Rectal smooth muscle tissue (tissue), 1 donor: ENCODE measurements at regions not wholly inside any gene's neighbourhood (a gene's known extent, or its start where the extent isn't known, plus 50 kb on each side); places are given as distances from the start of the nearest gene placed in this dataset.
"Not testable (repeated sequence)": the region's sequence is repeated elsewhere in the genome, so short reads cannot be mapped to it uniquely, and the experiment has no call there.

Source experiments
- H3K27ac ChIP-seq: one replicate; pipeline ENCODE4 v1.7.0; 2013; ENCODE audit warnings: low read depth, low read length, inconsistent platforms
- H3K27me3 ChIP-seq: one replicate; pipeline ENCODE4 v1.7.0; 2013; ENCODE audit warnings: low read length; ENCODE audit not compliant: control insufficient read depth, insufficient read depth
- H3K36me3 ChIP-seq: one replicate; pipeline ENCODE4 v1.7.0; 2013; ENCODE audit warnings: low read length; ENCODE audit not compliant: control insufficient read depth, insufficient read depth
- H3K4me1 ChIP-seq: one replicate; pipeline ENCODE4 v1.7.0; 2013; ENCODE audit warnings: low read length; ENCODE audit not compliant: control insufficient read depth, insufficient read depth
- H3K4me3 ChIP-seq: one replicate; pipeline ENCODE4 v1.7.0; 2013; ENCODE audit warnings: low read length
- H3K9ac ChIP-seq: one replicate; pipeline ENCODE4 v1.7.0; 2013; ENCODE audit warnings: low read length

- no peak overlapping the region for H3K9ac ChIP-seq
- no peak overlapping the region for H3K27ac ChIP-seq
- H3K27me3 ChIP-seq: no peaks in the 10 kb centered on the region
- H3K4me3 ChIP-seq: no peak overlapping the region
- H3K4me1 ChIP-seq: no peaks in the 10 kb centered on the region
- H3K36me3 ChIP-seq: no peaks in the 10 kb centered on the region
Measured at GRCh38 chr6:167702241-167702827, 124.4 kb upstream of the AFDN start.

DNA sequence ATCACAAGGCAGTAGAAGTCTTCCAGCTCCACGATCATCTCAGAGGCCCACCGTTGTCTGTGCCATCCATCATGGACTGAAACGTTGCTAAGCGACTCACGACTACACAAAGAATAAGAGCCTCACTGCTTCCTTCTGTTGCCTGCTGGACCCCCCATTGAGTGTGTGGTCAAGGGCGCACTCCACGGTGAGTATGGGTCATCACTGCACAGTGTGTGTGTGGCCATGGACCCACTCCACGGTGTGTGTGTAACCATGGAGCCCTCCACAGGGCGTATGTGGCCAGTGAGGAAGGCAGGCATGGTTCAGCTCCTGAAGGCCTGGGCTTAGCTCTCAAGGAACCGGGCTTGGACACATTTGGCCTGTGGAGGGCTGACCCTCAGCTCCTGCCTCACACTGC lies 123.4 kb upstream of the AFDN start:
- Histone ChIP-seq H3K9ac (no peak overlapping the region), H3K36me3 (no peaks in the 10 kb centered on the region), H3K27me3 (no peaks in the 10 kb centered on the region), H3K27ac (no peak overlapping the region), H3K4me1 (no peaks in the 10 kb centered on the region), H3K4me3 (no peak overlapping the region)

GRCh38 chr6:167703781-167704180 lies 122.9 kb upstream of the AFDN start:
- no peak overlapping the region for H3K9ac ChIP-seq
- no peaks in the 10 kb centered on the region for H3K27me3 ChIP-seq
- no peaks in the 10 kb centered on the region for H3K36me3 ChIP-seq
- H3K27ac ChIP-seq: no peak overlapping the region
- no peaks in the 10 kb centered on the region for H3K4me1 ChIP-seq
- no peak overlapping the region for H3K4me3 ChIP-seq

- no peak overlapping the region for H3K4me3 ChIP-seq
- no peaks in the 10 kb centered on the region for H3K36me3 ChIP-seq
- no peak overlapping the region for H3K27ac ChIP-seq
- no peaks in the 10 kb centered on the region for H3K27me3 ChIP-seq
- no peaks in the 10 kb centered on the region for H3K4me1 ChIP-seq
- no peak overlapping the region for H3K9ac ChIP-seq
Measured at GRCh38 chr6:167704396-167704901, 122.3 kb upstream of the AFDN start.

DNA sequence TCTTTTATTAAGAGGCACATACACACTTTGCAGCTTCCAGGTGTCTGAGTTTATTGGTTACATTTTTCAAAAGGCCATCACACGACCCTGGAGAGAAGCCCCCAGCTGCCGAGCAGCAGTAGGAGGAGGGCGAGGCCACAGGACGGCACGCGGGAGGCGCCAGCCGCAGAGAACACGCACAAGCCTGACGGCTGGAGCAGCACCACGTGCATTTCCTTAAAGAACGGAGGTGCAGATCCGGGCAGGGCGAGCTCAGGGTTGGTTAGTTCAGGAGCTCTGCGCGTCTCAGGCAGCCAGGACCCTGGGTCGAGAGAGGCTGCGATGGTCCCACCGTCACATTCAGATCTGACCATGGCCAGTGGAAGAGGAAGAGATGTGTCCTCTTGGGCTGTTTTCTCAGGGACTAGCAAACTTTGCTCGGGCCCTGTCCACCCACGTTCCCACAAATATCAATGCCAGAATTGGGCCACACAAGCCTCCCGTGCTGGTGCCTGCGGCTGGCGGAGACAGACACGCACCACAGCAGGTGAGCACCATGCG lies 121.4 kb upstream of the AFDN start:
- no peak overlapping the region for H3K4me3 ChIP-seq
- H3K9ac ChIP-seq: no peak overlapping the region
- H3K4me1 ChIP-seq: no peaks in the 10 kb centered on the region
- no peaks in the 10 kb centered on the region for H3K36me3 ChIP-seq
- H3K27ac ChIP-seq: no peak overlapping the region
- no peaks in the 10 kb centered on the region for H3K27me3 ChIP-seq

GRCh38 chr6:167706313-167707109 lies 120.2 kb upstream of the AFDN start:
- H3K4me3 ChIP-seq: no peak overlapping the region
- no peaks in the 10 kb centered on the region for H3K36me3 ChIP-seq
- H3K4me1 ChIP-seq: no peaks in the 10 kb centered on the region
- no peak overlapping the region for H3K9ac ChIP-seq
- H3K27me3 ChIP-seq: peaks cover 3% of the 10 kb centered on the region
- H3K27ac ChIP-seq: no peak overlapping the region

DNA sequence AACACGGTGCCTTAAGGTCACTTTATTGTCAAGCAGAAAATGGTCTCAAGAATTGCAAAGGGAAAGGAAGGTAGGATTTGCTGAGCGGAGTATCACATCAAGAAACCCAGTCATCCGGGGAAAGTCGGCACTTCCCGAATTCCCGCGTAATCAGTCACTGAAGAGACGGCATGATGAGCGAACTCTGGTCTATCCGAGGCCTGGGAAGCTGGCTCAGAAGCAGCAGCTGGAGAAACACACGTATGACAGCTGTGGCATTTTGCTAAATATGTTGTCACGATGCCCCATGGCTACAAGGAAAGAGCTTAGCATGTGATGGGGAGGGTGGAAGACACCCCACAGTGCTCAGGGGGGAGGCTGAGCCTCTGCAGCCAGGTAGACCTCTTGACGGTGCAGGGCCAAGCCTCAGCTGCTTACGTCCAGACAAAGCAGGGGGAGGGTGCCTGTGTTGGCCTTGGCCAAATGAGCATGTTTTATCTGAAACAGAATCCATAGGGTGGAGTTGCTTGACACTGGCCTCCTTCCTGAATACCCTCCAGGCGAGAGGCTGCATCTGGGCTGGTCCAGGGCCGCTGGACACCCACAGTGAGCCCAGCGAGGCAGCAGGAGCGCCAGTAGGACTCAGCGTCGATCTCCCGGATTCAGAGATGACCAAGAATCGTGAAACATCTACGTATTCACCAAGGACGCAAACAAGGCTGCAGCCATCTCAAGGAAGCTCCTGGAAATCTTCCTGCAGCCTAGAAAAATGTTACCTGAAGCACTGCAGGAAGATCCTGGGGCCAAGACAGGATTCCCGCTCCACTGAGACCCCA lies 118.8 kb upstream of the AFDN start:
- H3K27me3 ChIP-seq: peaks cover 3% of the 10 kb centered on the region
- H3K4me1 ChIP-seq: no peaks in the 10 kb centered on the region

DNA sequence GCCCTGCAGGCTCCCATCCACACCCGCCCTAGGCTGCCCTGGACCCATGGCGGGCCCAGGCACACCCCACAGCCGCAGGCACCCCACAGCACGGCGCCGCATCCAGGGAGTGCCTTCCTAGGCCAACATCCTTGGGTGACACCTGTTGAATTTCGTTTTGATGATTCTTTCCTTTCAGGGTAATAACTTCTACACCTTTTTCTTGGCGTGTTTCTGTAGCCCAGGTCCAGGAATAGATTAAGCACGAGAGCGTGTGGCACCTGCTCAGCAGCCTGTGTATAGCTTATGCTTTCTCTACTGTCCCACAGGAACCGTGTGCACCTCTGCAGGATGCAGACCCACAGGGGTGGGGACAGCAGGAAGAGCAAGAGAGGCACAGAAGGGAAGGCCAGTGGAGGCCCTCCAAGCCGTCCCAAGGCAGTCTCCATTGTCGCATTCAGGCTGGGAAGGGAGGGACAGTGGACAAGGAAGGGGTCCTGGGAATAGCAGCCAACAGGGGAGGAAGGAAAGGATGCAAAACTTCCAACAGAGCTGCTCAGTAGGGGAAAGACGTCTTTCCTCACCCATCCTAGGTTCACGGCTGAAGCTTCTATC lies 118.1 kb upstream of the AFDN start:
- H3K9ac ChIP-seq: no peak overlapping the region
- peaks cover 3% of the 10 kb centered on the region for H3K27me3 ChIP-seq
- H3K36me3 ChIP-seq: no peaks in the 10 kb centered on the region
- no peak overlapping the region for H3K27ac ChIP-seq
- H3K4me3 ChIP-seq: no peak overlapping the region
- no peaks in the 10 kb centered on the region for H3K4me1 ChIP-seq

More for the DNA sequence above, 118.8 kb upstream of the AFDN start:
- H3K4me3 ChIP-seq: no peak overlapping the region
- H3K27ac ChIP-seq: no peak overlapping the region
- H3K36me3 ChIP-seq: no peaks in the 10 kb centered on the region
- no peak overlapping the region for H3K9ac ChIP-seq

GRCh38 chr6:167709196-167709595 lies 117.5 kb upstream of the AFDN start:
- Histone ChIP-seq H3K27me3 (peaks cover 3% of the 10 kb centered on the region), H3K27ac (no peak overlapping the region), H3K36me3 (no peaks in the 10 kb centered on the region), H3K4me1 (no peaks in the 10 kb centered on the region), H3K9ac (no peak overlapping the region), H3K4me3 (no peak overlapping the region)

DNA sequence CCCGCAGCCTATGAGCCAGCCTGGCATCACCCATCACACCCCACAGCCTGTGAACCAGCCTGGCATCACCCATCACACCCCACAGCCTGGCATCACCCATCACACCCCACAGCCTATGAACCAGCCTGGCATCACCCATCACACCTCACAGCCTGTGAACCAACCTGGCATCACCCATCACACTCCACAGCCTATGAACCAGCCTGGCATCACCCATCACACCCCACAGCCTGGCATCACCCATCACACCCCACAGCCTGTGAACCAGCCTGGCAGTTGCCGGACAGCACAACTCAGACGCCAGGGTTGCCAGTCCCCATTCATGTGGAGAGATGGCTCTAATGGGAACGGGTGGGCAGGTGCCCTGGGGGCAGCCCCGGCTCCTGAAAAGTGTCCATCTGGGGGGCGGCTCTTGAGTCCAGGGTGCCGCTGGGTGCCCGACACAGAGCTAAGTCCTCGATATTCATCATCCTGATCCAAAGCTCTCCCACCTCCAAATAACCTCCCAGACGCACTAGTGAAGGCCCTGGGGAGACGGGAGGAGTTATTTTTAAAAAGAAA lies 116.9 kb upstream of the AFDN start:
- not testable (repeated sequence) for H3K9ac ChIP-seq, H3K4me1 ChIP-seq, H3K36me3 ChIP-seq, H3K4me3 ChIP-seq, H3K27me3 ChIP-seq, H3K27ac ChIP-seq

- no peak overlapping the region for H3K27ac ChIP-seq
- H3K4me1 ChIP-seq: no peaks in the 10 kb centered on the region
- no peak overlapping the region for H3K9ac ChIP-seq
- H3K36me3 ChIP-seq: no peaks in the 10 kb centered on the region
- H3K4me3 ChIP-seq: no peak overlapping the region
- H3K27me3 ChIP-seq: peaks cover 3% of the 10 kb centered on the region
Measured at GRCh38 chr6:167710363-167710920, 116.3 kb upstream of the AFDN start.
